Neuron (in vitro differentiated cells): ENCODE measurements at regions not wholly inside any gene's neighbourhood (a gene's known extent, or its start where the extent isn't known, plus 50 kb on each side); places are given as distances from the start of the nearest gene placed in this dataset.

Source experiments
- H2AFZ ChIP-seq: one replicate; pipeline ENCODE4 v1.6.1; 2013; ENCODE audit warnings: low read depth, mild to moderate bottlenecking, inconsistent platforms, low read length, moderate library complexity
- H3K27me3 ChIP-seq: one replicate; pipeline ENCODE4 v1.6.1; 2013; ENCODE audit warnings: low read length; ENCODE audit not compliant: insufficient read depth
- H3K36me3 ChIP-seq: one replicate; pipeline ENCODE4 v1.6.1; 2013; ENCODE audit warnings: low read length; ENCODE audit not compliant: insufficient read depth
- H3K4me1 ChIP-seq: one replicate; pipeline ENCODE4 v1.6.1; 2013; ENCODE audit warnings: low read length; ENCODE audit not compliant: insufficient read depth
- H3K4me3 ChIP-seq: 2 replicates; pipeline ENCODE4 v1.5.1; 2013; ENCODE audit warnings: mild to moderate bottlenecking, low read length, moderate library complexity
- H3K9me3 ChIP-seq: one replicate; pipeline ENCODE4 v1.6.1; 2013; ENCODE audit warnings: low read length

- Histone ChIP-seq H3K4me3 (no peak overlapping the region), H3K9me3 (no peaks in the 10 kb centered on the region), H3K27me3 (no peaks in the 10 kb centered on the region), H2AFZ (no peak overlapping the region), H3K4me1 (peaks cover 4% of the 10 kb centered on the region), H3K36me3 (no peaks in the 10 kb centered on the region)
Measured at GRCh38 chr4:59039046-59039445, 1928.9 kb upstream of the IGFBP7 start.

GRCh38 chr4:59044286-59044900, 1934.2 kb upstream of the IGFBP7 start:
- no peak overlapping the region for H2AFZ ChIP-seq

GRCh38 chr4:59054086-59054485, 1943.9 kb upstream of the IGFBP7 start:
- Histone ChIP-seq H3K4me3 (no peak overlapping the region), H3K4me1 (no peaks in the 10 kb centered on the region), H3K27me3 (no peaks in the 10 kb centered on the region), H3K9me3 (no peaks in the 10 kb centered on the region), H3K36me3 (no peaks in the 10 kb centered on the region), H2AFZ (no peak overlapping the region)

More at GRCh38 chr4:59044286-59044900, 1934.2 kb upstream of the IGFBP7 start:
- no peaks in the 10 kb centered on the region for H3K27me3 ChIP-seq
- no peaks in the 10 kb centered on the region for H3K36me3 ChIP-seq
- no peak overlapping the region for H3K4me3 ChIP-seq
- no peaks in the 10 kb centered on the region for H3K9me3 ChIP-seq
- H3K4me1 ChIP-seq, result no peaks in the 10 kb centered on the region

- H3K4me3 ChIP-seq, result no peak overlapping the region
- H3K27me3 ChIP-seq, result no peaks in the 10 kb centered on the region
- no peaks in the 10 kb centered on the region for H3K9me3 ChIP-seq
- H3K36me3 ChIP-seq, result no peaks in the 10 kb centered on the region
- no peak overlapping the region for H2AFZ ChIP-seq
- no peaks in the 10 kb centered on the region for H3K4me1 ChIP-seq
Measured at GRCh38 chr4:59057804-59058203, 1947.6 kb upstream of the IGFBP7 start.

- Histone ChIP-seq H3K4me3 (no peak overlapping the region), H2AFZ (no peak overlapping the region), H3K4me1 (no peaks in the 10 kb centered on the region), H3K36me3 (no peaks in the 10 kb centered on the region), H3K9me3 (no peaks in the 10 kb centered on the region), H3K27me3 (no peaks in the 10 kb centered on the region)
Measured at GRCh38 chr4:59058543-59058942, 1948.4 kb upstream of the IGFBP7 start.

GRCh38 chr4:59060002-59060846, 1950.0 kb upstream of the IGFBP7 start:
- Histone ChIP-seq H3K4me1 (no peaks in the 10 kb centered on the region), H3K9me3 (no peaks in the 10 kb centered on the region), H2AFZ (no peak overlapping the region), H3K27me3 (no peaks in the 10 kb centered on the region), H3K36me3 (no peaks in the 10 kb centered on the region), H3K4me3 (no peak overlapping the region)

- H3K27me3 ChIP-seq, result no peaks in the 10 kb centered on the region
- H3K9me3 ChIP-seq, result no peaks in the 10 kb centered on the region
- no peaks in the 10 kb centered on the region for H3K36me3 ChIP-seq
- no peak overlapping the region for H3K4me3 ChIP-seq
- no peak overlapping the region for H2AFZ ChIP-seq
- H3K4me1 ChIP-seq, result no peaks in the 10 kb centered on the region
Measured at GRCh38 chr4:59060895-59061294, 1950.7 kb upstream of the IGFBP7 start.

- no peaks in the 10 kb centered on the region for H3K4me1 ChIP-seq
- H3K27me3 ChIP-seq, result no peaks in the 10 kb centered on the region
- H2AFZ ChIP-seq, result no peak overlapping the region
- no peaks in the 10 kb centered on the region for H3K9me3 ChIP-seq
- no peaks in the 10 kb centered on the region for H3K36me3 ChIP-seq
- no peak overlapping the region for H3K4me3 ChIP-seq
Measured at GRCh38 chr4:59063015-59063720, 1953.0 kb upstream of the IGFBP7 start.

GRCh38 chr4:59068722-59069418, 1958.7 kb upstream of the IGFBP7 start:
- peaks cover 12% of the 10 kb centered on the region for H3K4me1 ChIP-seq
- H3K4me3 ChIP-seq, result no peak overlapping the region
- no peaks in the 10 kb centered on the region for H3K36me3 ChIP-seq
- no peaks in the 10 kb centered on the region for H3K27me3 ChIP-seq
- no peak overlapping the region for H2AFZ ChIP-seq
- no peaks in the 10 kb centered on the region for H3K9me3 ChIP-seq

GRCh38 chr4:59086410-59086809, 1976.2 kb upstream of the IGFBP7 start:
- Histone ChIP-seq H3K36me3 (no peaks in the 10 kb centered on the region), H3K9me3 (no peaks in the 10 kb centered on the region), H3K4me3 (no peak overlapping the region), H3K27me3 (no peaks in the 10 kb centered on the region), H2AFZ (no peak overlapping the region), H3K4me1 (no peaks in the 10 kb centered on the region)

- H2AFZ ChIP-seq, result no peak overlapping the region
- H3K27me3 ChIP-seq, result no peaks in the 10 kb centered on the region
- no peaks in the 10 kb centered on the region for H3K9me3 ChIP-seq
- no peak overlapping the region for H3K4me3 ChIP-seq
- no peaks in the 10 kb centered on the region for H3K36me3 ChIP-seq
- H3K4me1 ChIP-seq, result no peaks in the 10 kb centered on the region
Measured at GRCh38 chr4:59091146-59092142, 1981.3 kb upstream of the IGFBP7 start.

- Histone ChIP-seq H3K4me3 (no peak overlapping the region), H3K36me3 (no peaks in the 10 kb centered on the region), H3K27me3 (no peaks in the 10 kb centered on the region), H2AFZ (no peak overlapping the region), H3K4me1 (no peaks in the 10 kb centered on the region), H3K9me3 (no peaks in the 10 kb centered on the region)
Measured at GRCh38 chr4:59094505-59094904, 1984.3 kb upstream of the IGFBP7 start.
